Heart left ventricle (tissue), 13 donors: ENCODE measurements at regions not wholly inside any gene's neighbourhood (a gene's known extent, or its start where the extent isn't known, plus 50 kb on each side); places are given as distances from the start of the nearest gene placed in this dataset.
"Not testable (repeated sequence)": the region's sequence is repeated elsewhere in the genome, so short reads cannot be mapped to it uniquely, and the experiment has no call there.

Experiments used
- CTCF ChIP-seq, 12 donors: fragments of 200-600 bp; sonication (generic) in 4 of 12; IDR thresholded peaks; one replicate each; pipeline versions ENCODE4 v1.5.0 to v1.8.0; 2018 to 2022; ENCODE audit warnings: antibody characterized with exemption in 12 of 12, mild to moderate bottlenecking in 5 of 12
- POLR2A ChIP-seq, 2 donors: fragments of 450-650 bp; IDR thresholded peaks; one replicate each; pipeline ENCODE4 v1.6.1; 2017; ENCODE audit warnings: antibody characterized with exemption in 2 of 2, mild to moderate bottlenecking in 2 of 2, moderate library complexity in 2 of 2
- donor health status: ischemic (EF 13 %, LVEDD 7.1; RV severe dilation, severe dysfunction).
- donor health status: DM: no; HTN: yes; CAD: no.
- donor health status: DM: no; HTN: no; CAD: no.
- donor health status: ischemic (EF 25% LVEDD 6.9; RV normal size, moderate dysfunction).
- donor health status: ischemic (EF 25% LVEDD 5.7; RV mildly dilated, moderate dysfunction).
- donor health status: ischemic (EF 35%, LVEDD 5.7; RV mildly dilated, moderate dysfunction).
- donor health status: nonischemic (EF 11% LVEDD 7.7; RV severe dilation, severe dysfunction).
- donor health status: DM: yes; HTN: yes; CAD: no.
- donor health status: PGD.
- donor health status: ischemic (EF 29% LVEDD 5.4; RV normal size, mild dysfunction).
- donor health status: nonischemic (EF 23%, LVEDD 6.1; RV moderate dilation, normal function).

GRCh38 chr2:87174454-87174853 lies 152.8 kb upstream of the PLGLB1 start:
- not testable (repeated sequence) for TF ChIP-seq CTCF, POLR2A (IDR thresholded peaks at IDR 0.05)
